SJCRH30 (cell line): ENCODE measurements at regions not wholly inside any gene's neighbourhood (a gene's known extent, or its start where the extent isn't known, plus 50 kb on each side); places are given as distances from the start of the nearest gene placed in this dataset.

Experiments used
- DNase-seq, 2 experiments: peaks; one replicate each; pipeline ENCODE4 v3.0.0-alpha.2; 2015 to 2020
- H3K27ac ChIP-seq: fragments of 250-450 bp; sonication (Bioruptor Pico); 2 replicates; pipeline ENCODE4 v1.5.1; 2020; ENCODE audit warnings: mild to moderate bottlenecking, moderate library complexity
- H3K27me3 ChIP-seq: fragments of 250-450 bp; sonication (Bioruptor Pico); 2 replicates; pipeline ENCODE4 v1.5.1; 2020; ENCODE audit warnings: mild to moderate bottlenecking, moderate library complexity
- H3K36me3 ChIP-seq: fragments of 250-450 bp; sonication (Bioruptor Pico); 2 replicates; pipeline ENCODE4 v1.5.1; 2020; ENCODE audit warnings: mild to moderate bottlenecking, moderate library complexity
- H3K4me1 ChIP-seq: fragments of 250-450 bp; sonication (Bioruptor Pico); 2 replicates; pipeline ENCODE4 v1.5.1; 2020; ENCODE audit warnings: mild to moderate bottlenecking, moderate library complexity
- H3K4me3 ChIP-seq: fragments of 250-450 bp; sonication (Bioruptor Pico); 2 replicates; pipeline ENCODE4 v1.5.1; 2020; ENCODE audit warnings: mild to moderate bottlenecking, moderate library complexity
- H3K9me3 ChIP-seq: fragments of 250-450 bp; sonication (Bioruptor Pico); replicated peaks from 2 replicates; pipeline ENCODE4 v1.5.1; 2020; ENCODE audit warnings: mild to moderate bottlenecking, moderate library complexity

DNA sequence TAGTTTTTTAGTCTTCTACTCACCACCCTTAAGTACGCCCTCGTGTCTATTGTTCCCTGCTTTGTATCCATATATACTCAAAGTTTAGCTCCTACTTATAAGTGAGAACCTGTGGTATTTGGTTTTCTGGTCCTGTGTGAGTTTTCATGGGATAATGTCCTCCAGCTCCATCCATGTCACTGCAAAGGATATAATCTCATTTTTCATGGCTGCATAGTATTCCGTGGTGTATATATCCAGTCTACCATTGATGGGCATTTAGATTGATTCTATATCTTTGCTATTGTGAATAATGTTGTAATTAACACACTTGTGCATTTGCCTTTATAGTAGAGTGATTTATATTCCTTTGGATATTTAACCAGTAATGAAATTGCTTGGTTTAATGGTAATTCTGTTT, 579.9 kb downstream of the CDH18 start:
- Histone ChIP-seq H3K36me3 (no peaks in the 10 kb centered on the region), H3K4me1 (no peaks in the 10 kb centered on the region), H3K4me3 (no peak overlapping the region), H3K27me3 (no peaks in the 10 kb centered on the region), H3K9me3 (no peaks in the 10 kb centered on the region), H3K27ac (no peak overlapping the region)
- no peak for DNase-seq

DNA sequence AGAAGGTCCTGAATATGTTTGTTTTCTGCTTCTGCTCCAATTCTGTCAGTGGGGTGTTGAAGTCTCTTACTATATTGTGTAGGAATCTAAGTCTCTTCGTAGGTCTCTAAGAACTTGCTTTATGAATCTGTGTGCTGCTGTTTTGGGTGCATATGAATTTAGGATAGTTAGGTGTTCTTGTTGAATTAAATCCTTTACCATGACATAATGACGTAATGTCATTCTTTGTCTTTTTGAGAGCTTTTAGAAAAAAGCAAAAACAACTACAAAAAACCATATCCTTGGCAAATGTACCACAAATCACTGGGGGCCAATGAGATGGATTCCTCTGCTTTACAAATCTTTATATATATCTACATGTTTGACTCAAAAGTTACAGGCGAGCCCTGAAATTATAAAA, 576.1 kb downstream of the CDH18 start:
- Histone ChIP-seq H3K4me3 (no peak overlapping the region), H3K9me3 (no peaks in the 10 kb centered on the region), H3K4me1 (no peaks in the 10 kb centered on the region), H3K27ac (no peak overlapping the region), H3K27me3 (no peaks in the 10 kb centered on the region), H3K36me3 (no peaks in the 10 kb centered on the region)
- no peak for DNase-seq
